Endothelial cell of umbilical vein (primary cell): ENCODE measurements at regions not wholly inside any gene's neighbourhood (a gene's known extent, or its start where the extent isn't known, plus 50 kb on each side); places are given as distances from the start of the nearest gene placed in this dataset.

ENCODE experiments used
- BruUV-seq: library from RNA; stranded (reverse); fragments of 400-500 nt; replicated peaks from 2 replicates; lab custom pipeline; 2021; lab: Mats Ljungman, UMichigan
- CTCF ChIA-PET: fragments of 300-600, 350-600 bp; sonication (Branson Sonifier 250); formaldehyde crosslinking; loops from one replicate; lab custom pipeline; 2021; ENCODE audit warnings: antibody characterized with exemption, inconsistent platforms; lab: Charles Lee
- POLR2A ChIA-PET: fragments of 300-600, 350-600 bp; sonication (Branson Sonifier 250); formaldehyde crosslinking; loops from one replicate; lab custom pipeline; 2021; ENCODE audit warnings: antibody characterized with exemption, inconsistent platforms; lab: Charles Lee
- DNase-seq: peaks from one replicate; pipeline ENCODE4 v3.0.0-alpha.2; 2011; ENCODE audit warnings: low read depth, low spot score
- FAIRE-seq: peaks from 2 replicates; lab custom pipeline; 2011; peaks lifted over from hg19 to GRCh38; lab: Jason Lieb, UNC
- H2AFZ ChIP-seq: 2 replicates; pipeline ENCODE4 v1.6.0; 2012; ENCODE audit warnings: low read depth, low read length, control low read depth, inconsistent platforms
- H3K27ac ChIP-seq: 2 replicates; pipeline ENCODE4 v1.5.1; 2011; ENCODE audit warnings: low read depth, mild to moderate bottlenecking, control low read depth, low read length, moderate library complexity; ENCODE audit not compliant: insufficient read depth
- H3K27me3 ChIP-seq, 2 experiments: 2 replicates each; pipeline versions ENCODE4 v1.6.0 to v1.6.1; 2011; ENCODE audit warnings: low read length in 2 of 2, mixed read lengths in 1 of 2; ENCODE audit not compliant: control insufficient read depth in 2 of 2, insufficient read depth in 2 of 2
- H3K36me3 ChIP-seq, 2 experiments: 2 replicates in 1 of 2; 3 replicates in 1 of 2; pipeline ENCODE4 v1.5.1; 2011; ENCODE audit warnings: low read length in 2 of 2, mild to moderate bottlenecking in 1 of 2, moderate library complexity in 1 of 2; ENCODE audit not compliant: control insufficient read depth in 2 of 2, insufficient read depth in 2 of 2; ENCODE audit errors: extremely low read depth in 1 of 2
- H3K4me1 ChIP-seq: 3 replicates; pipeline ENCODE4 v1.5.1; 2011; ENCODE audit warnings: mild to moderate bottlenecking, low read length; ENCODE audit not compliant: control insufficient read depth, insufficient read depth; ENCODE audit errors: extremely low read depth
- H3K4me2 ChIP-seq: 2 replicates; pipeline ENCODE4 v1.6.1; 2011; ENCODE audit warnings: low read length, control low read depth, mixed read lengths; ENCODE audit not compliant: insufficient read depth
- H3K4me3 ChIP-seq, 3 experiments: fragments of 200-600 bp in 1 of 3; sonication (generic), shearing (Covaris generic) in 1 of 3; replicated peaks in 1 of 3; 2 replicates each; pipeline ENCODE4 v1.5.1; 2011 to 2016; ENCODE audit warnings: control low read depth in 3 of 3, low read length in 3 of 3, mild to moderate bottlenecking in 2 of 3, inconsistent platforms in 1 of 3, low read depth in 1 of 3, moderate library complexity in 1 of 3; ENCODE audit not compliant: insufficient read depth in 1 of 3
- H3K79me2 ChIP-seq: 2 replicates; pipeline ENCODE4 v1.6.0; 2012; ENCODE audit warnings: low read length, inconsistent platforms; ENCODE audit not compliant: control insufficient read depth, insufficient read depth
- H3K9ac ChIP-seq: replicated peaks from 2 replicates; pipeline ENCODE3; 2011; ENCODE audit warnings: low read length, control low read depth; ENCODE audit not compliant: insufficient read depth; ENCODE audit errors: extremely low read depth
- H3K9me1 ChIP-seq: replicated peaks from 3 replicates; pipeline ENCODE4 v1.6.0; 2011; ENCODE audit warnings: mild to moderate bottlenecking, low read length; ENCODE audit not compliant: control insufficient read depth, insufficient read depth; ENCODE audit errors: extremely low read depth
- H3K9me3 ChIP-seq: replicated peaks from 2 replicates; pipeline ENCODE4 v1.5.1; 2012; ENCODE audit warnings: low read length, inconsistent platforms; ENCODE audit not compliant: control insufficient read depth, insufficient read depth
- H4K20me1 ChIP-seq: replicated peaks from 2 replicates; pipeline ENCODE3; 2011; ENCODE audit warnings: mild to moderate bottlenecking, low read length; ENCODE audit not compliant: control insufficient read depth, insufficient read depth; ENCODE audit errors: extremely low read depth
- CTCF ChIP-seq, 2 donors: IDR thresholded peaks; 1 replicate in 1 of 2; 2 replicates in 1 of 2; pipeline ENCODE4 v1.5.1; 2011; ENCODE audit warnings: low read length in 2 of 2, mild to moderate bottlenecking in 2 of 2, moderate library complexity in 2 of 2, control low read depth in 1 of 2, inconsistent platforms in 1 of 2, low read depth in 1 of 2; ENCODE audit not compliant: insufficient read depth in 1 of 2; ENCODE audit errors: extremely low read depth in 1 of 2
- EZH2 ChIP-seq: IDR thresholded peaks from 2 replicates; pipeline ENCODE4 v1.6.1; 2012; ENCODE audit warnings: borderline replicate concordance, low read depth, mild to moderate bottlenecking, moderate library complexity, low read length, inconsistent platforms; ENCODE audit not compliant: severe bottlenecking
- GATA2 ChIP-seq: IDR thresholded peaks from 2 replicates; pipeline ENCODE4 v1.7.0; 2011; ENCODE audit warnings: low read depth, mild to moderate bottlenecking, moderate library complexity, mixed read lengths, low read length; ENCODE audit not compliant: insufficient read length, insufficient read depth
- JUN ChIP-seq: IDR thresholded peaks from 2 replicates; pipeline ENCODE4 v1.6.1; 2011; ENCODE audit warnings: borderline replicate concordance, low read depth; ENCODE audit not compliant: insufficient read length, insufficient read depth
- MAX ChIP-seq: IDR thresholded peaks from 2 replicates; pipeline ENCODE4 v1.6.1; 2011; ENCODE audit not compliant: insufficient read depth, insufficient read length
- MYC ChIP-seq: IDR thresholded peaks from one replicate; pipeline ENCODE4 v1.6.1; 2011; ENCODE audit warnings: mild to moderate bottlenecking, low read depth, low read length
- POLR2AphosphoS5 ChIP-seq: IDR thresholded peaks from 2 replicates; pipeline ENCODE4 v1.6.1; 2012; ENCODE audit warnings: low read depth, mild to moderate bottlenecking, control low read depth, low read length, moderate library complexity; ENCODE audit not compliant: insufficient read depth
- dilution Hi-C: fragments of 300-500 bp; cut with MboI; formaldehyde crosslinking; loops from one replicate; pipeline ENCODE4 v1.15.0; 2019; ENCODE audit warnings: low sequenced_read_pairs; ENCODE audit not compliant: extremely low pct_ligation_motif_present
- intact Hi-C: fragments of 100-400 bp; cut with micrococcal nuclease; formaldehyde crosslinking; loops from one replicate; pipeline ENCODE4 v1.10.0; 2022

- H3K9me1 ChIP-seq, result no peaks in the 10 kb centered on the region
- dilution Hi-C loops, result no loop called here
- no peak overlapping the region for H2AFZ ChIP-seq
- H3K79me2 ChIP-seq, result no peaks in the 10 kb centered on the region
- H3K9ac ChIP-seq, result no peak overlapping the region
- no peak overlapping the region for H3K27ac ChIP-seq
- no TSS peak for BruUV-seq
- CTCF ChIA-PET, result no interaction called here
- H3K9me3 ChIP-seq, result no peaks in the 10 kb centered on the region
- DNase-seq (no peak), FAIRE-seq (no peak)
- H4K20me1 ChIP-seq, result no peaks in the 10 kb centered on the region
- H3K36me3 ChIP-seq, result no peaks in the 10 kb centered on the region
- H3K27me3 ChIP-seq, result no peaks in the 10 kb centered on the region
- H3K4me2 ChIP-seq, result no peak overlapping the region
- no peaks in the 10 kb centered on the region for H3K4me1 ChIP-seq
- H3K4me3 ChIP-seq, result no peak overlapping the region
- TF ChIP-seq CTCF (IDR thresholded peaks at IDR 0.05; ENCODE audit: extremely low read depth in 1 of 2, insufficient read depth in 1 of 2, low read depth in 1 of 2, low read length in 2 of 2) (no peak), JUN (no peak), GATA2 (no peak), MYC (no peak), MAX (no peak), EZH2 (no peak)
- POLR2A ChIA-PET, result no interaction called here
- intact Hi-C loops, result no loop called here
These were observed 785.6 kb downstream of the TMTC2 start for GRCh38 chr12:83472350-83472749.

DNA sequence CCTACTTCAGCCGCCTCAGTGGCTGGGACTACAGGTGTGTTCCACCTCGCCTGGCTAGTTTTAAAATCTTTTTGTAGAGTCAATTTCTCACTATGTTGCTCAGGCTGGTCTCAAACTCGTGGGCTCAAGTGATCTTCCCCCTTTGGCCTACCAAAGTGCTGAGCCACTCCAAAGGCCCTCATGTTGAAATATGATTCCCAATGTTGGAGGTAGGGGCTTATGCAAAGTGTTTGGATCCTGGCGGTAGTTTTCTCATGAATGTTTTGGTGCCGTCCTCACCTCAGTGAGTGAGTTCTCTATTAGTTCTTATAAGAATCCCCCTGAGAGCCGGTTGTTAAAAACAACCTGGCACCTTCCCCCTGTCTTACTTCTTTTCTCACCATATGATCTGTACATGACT lies 784.6 kb downstream of the TMTC2 start:
- Histone ChIP-seq H3K79me2 (no peaks in the 10 kb centered on the region), H3K4me3 (no peak overlapping the region), H3K9me3 (no peaks in the 10 kb centered on the region), H3K36me3 (no peaks in the 10 kb centered on the region), H3K9me1 (no peaks in the 10 kb centered on the region), H3K4me1 (no peaks in the 10 kb centered on the region), H2AFZ (no peak overlapping the region), H3K27ac (no peak overlapping the region), H3K4me2 (no peak overlapping the region), H3K27me3 (no peaks in the 10 kb centered on the region), H3K9ac (no peak overlapping the region), H4K20me1 (no peaks in the 10 kb centered on the region)
- ChIA-PET CTCF (no interaction called here), POLR2A (no interaction called here)
- BruUV-seq, result no TSS peak
- intact Hi-C loops, result no loop called here
- TF ChIP-seq EZH2 (no peak), POLR2AphosphoS5 (no peak), GATA2 (no peak), MAX (no peak)
- DNase-seq (no peak), FAIRE-seq (no peak)
- dilution Hi-C loops, result no loop called here
